Ascending aorta (tissue), 2 donors: ENCODE measurements at regions not wholly inside any gene's neighbourhood (a gene's known extent, or its start where the extent isn't known, plus 50 kb on each side); places are given as distances from the start of the nearest gene placed in this dataset.

Source experiments
- DNase-seq, 2 donors: peaks; one replicate each; pipeline ENCODE4 v3.0.0-alpha.2; 2019; ENCODE audit warnings: low spot score in 2 of 2
- H3K27ac ChIP-seq, 2 donors: fragments of 200-600 bp; sonication (generic); one replicate each; pipeline ENCODE4 v1.5.1; 2016 to 2017; ENCODE audit warnings: mild to moderate bottlenecking in 1 of 2
- H3K27me3 ChIP-seq: fragments of 200-600 bp; sonication (generic); one replicate; pipeline ENCODE4 v1.5.1; 2017
- H3K36me3 ChIP-seq, 2 donors: fragments of 200-600 bp; sonication (generic); one replicate each; pipeline ENCODE4 v1.5.1; 2016
- H3K4me1 ChIP-seq, 2 donors: fragments of 200-600 bp; sonication (generic); one replicate each; pipeline ENCODE4 v1.5.1; 2016 to 2017; ENCODE audit warnings: mild to moderate bottlenecking in 1 of 2
- H3K4me3 ChIP-seq, 2 donors: fragments of 200-600 bp; sonication (generic); one replicate each; pipeline ENCODE4 v1.5.1; 2016 to 2017; ENCODE audit warnings: mild to moderate bottlenecking in 1 of 2
- H3K9me3 ChIP-seq, 2 donors: fragments of 200-600 bp; sonication (generic); one replicate each; pipeline ENCODE4 v1.5.1; 2016
- CTCF ChIP-seq, 3 experiments: fragments of 200-600 bp in 2 of 3; fragments of 450-650 bp in 1 of 3; sonication (generic) in 2 of 3; IDR thresholded peaks; one replicate each; pipeline ENCODE4 v1.5.1; 2016 to 2019; ENCODE audit warnings: antibody characterized with exemption in 3 of 3, mild to moderate bottlenecking in 1 of 3, moderate library complexity in 1 of 3
- intact Hi-C: fragments of 100-400 bp; cut with DNase I; formaldehyde crosslinking; loops from one replicate; pipeline ENCODE4 v1.15.1; 2023

GRCh38 chr2:67268797-67269196 lies 128.3 kb upstream of the ETAA1 start:
- no peaks in the 10 kb centered on the region for H3K27me3 ChIP-seq
- no peaks in the 10 kb centered on the region for H3K9me3 ChIP-seq
- no peaks in the 10 kb centered on the region for H3K36me3 ChIP-seq
- intact Hi-C loops: loop anchor here (10.0 kb wide), 2 partner anchors 424 to 834 kb away; partner anchors contain the start of gene MEIS1
- H3K27ac ChIP-seq: no peak overlapping the region
- TF ChIP-seq CTCF (IDR thresholded peaks at IDR 0.05): no peak
- no peaks in the 10 kb centered on the region for H3K4me1 ChIP-seq
- no peak for DNase-seq
- no peak overlapping the region for H3K4me3 ChIP-seq

GRCh38 chr2:67272195-67272594 lies 124.9 kb upstream of the ETAA1 start:
- DNase-seq: no peak
- no peak overlapping the region for H3K27ac ChIP-seq
- TF ChIP-seq CTCF (IDR thresholded peaks at IDR 0.05): no peak
- intact Hi-C loops: no loop called here
- no peaks in the 10 kb centered on the region for H3K27me3 ChIP-seq
- H3K4me1 ChIP-seq: no peaks in the 10 kb centered on the region
- no peaks in the 10 kb centered on the region for H3K36me3 ChIP-seq
- no peak overlapping the region for H3K4me3 ChIP-seq
- H3K9me3 ChIP-seq: no peaks in the 10 kb centered on the region

GRCh38 chr2:67277450-67277849 lies 119.7 kb upstream of the ETAA1 start:
- H3K36me3 ChIP-seq: no peaks in the 10 kb centered on the region
- no peak for DNase-seq
- H3K9me3 ChIP-seq: no peaks in the 10 kb centered on the region
- H3K4me1 ChIP-seq: no peaks in the 10 kb centered on the region
- no peak overlapping the region for H3K4me3 ChIP-seq
- no peaks in the 10 kb centered on the region for H3K27me3 ChIP-seq
- intact Hi-C loops: no loop called here
- no peak overlapping the region for H3K27ac ChIP-seq
- no peak for TF ChIP-seq CTCF (IDR thresholded peaks at IDR 0.05)

GRCh38 chr2:67281101-67281500 lies 116.0 kb upstream of the ETAA1 start:
- intact Hi-C loops: no loop called here
- no peaks in the 10 kb centered on the region for H3K27me3 ChIP-seq
- no peak overlapping the region for H3K4me3 ChIP-seq
- H3K27ac ChIP-seq: no peak overlapping the region
- no peak for TF ChIP-seq CTCF (IDR thresholded peaks at IDR 0.05)
- H3K4me1 ChIP-seq: no peaks in the 10 kb centered on the region
- H3K9me3 ChIP-seq: no peaks in the 10 kb centered on the region
- no peak for DNase-seq
- H3K36me3 ChIP-seq: no peaks in the 10 kb centered on the region

- intact Hi-C loops: no loop called here
- no peak overlapping the region for H3K4me3 ChIP-seq
- TF ChIP-seq CTCF (IDR thresholded peaks at IDR 0.05): no peak
Observed at GRCh38 chr2:67283641-67284040, 113.5 kb upstream of the ETAA1 start.

More at GRCh38 chr2:67283641-67284040, 113.5 kb upstream of the ETAA1 start:
- Histone ChIP-seq H3K27ac (no peak overlapping the region), H3K27me3 (no peaks in the 10 kb centered on the region), H3K4me1 (no peaks in the 10 kb centered on the region), H3K9me3 (no peaks in the 10 kb centered on the region), H3K36me3 (no peaks in the 10 kb centered on the region)
- no peak for DNase-seq
